Fibroblast of lung (primary cell): ENCODE measurements at regions not wholly inside any gene's neighbourhood (a gene's known extent, or its start where the extent isn't known, plus 50 kb on each side); places are given as distances from the start of the nearest gene placed in this dataset.

Experiments
- DNase-seq, 2 donors: peaks; one replicate each; pipeline versions ENCODE4 v3.0.0 to v3.0.0-alpha.2; 2010; ENCODE audit warnings: low read depth in 2 of 2
- H2AFZ ChIP-seq: 2 replicates; pipeline ENCODE4 v1.5.1; 2012; ENCODE audit warnings: low read length, control low read depth, inconsistent platforms
- H3K27ac ChIP-seq: 2 replicates; pipeline ENCODE4 v1.5.1; 2011; ENCODE audit warnings: low read length, control low read depth; ENCODE audit not compliant: insufficient read depth
- H3K27me3 ChIP-seq: 2 replicates; pipeline ENCODE4 v1.5.1; 2011; ENCODE audit warnings: mild to moderate bottlenecking, low read length; ENCODE audit not compliant: control insufficient read depth, insufficient read depth
- H3K36me3 ChIP-seq: 2 replicates; pipeline ENCODE4 v1.5.1; 2011; ENCODE audit warnings: low read length; ENCODE audit not compliant: control insufficient read depth, insufficient read depth
- H3K4me1 ChIP-seq: 2 replicates; pipeline ENCODE4 v1.5.1; 2011; ENCODE audit warnings: low read length; ENCODE audit not compliant: control insufficient read depth, insufficient read depth; ENCODE audit errors: extremely low read depth
- H3K4me2 ChIP-seq: 2 replicates; pipeline ENCODE4 v1.5.1; 2011; ENCODE audit warnings: low read length, control low read depth; ENCODE audit not compliant: insufficient read depth; ENCODE audit errors: extremely low read depth
- H3K4me3 ChIP-seq, 4 experiments: fragments of 200-600 bp in 1 of 4; sonication (generic) in 1 of 4; replicated peaks in 1 of 4; 2 replicates each; pipeline ENCODE4 v1.5.1; 2011 to 2016; ENCODE audit warnings: low read length in 4 of 4, low read depth in 3 of 4, mild to moderate bottlenecking in 3 of 4, control low read depth in 2 of 4, inconsistent platforms in 1 of 4, mixed read lengths in 1 of 4; ENCODE audit not compliant: insufficient read depth in 1 of 4; ENCODE audit errors: control extremely low read depth in 1 of 4
- H3K79me2 ChIP-seq: 2 replicates; pipeline ENCODE4 v1.5.1; 2012; ENCODE audit warnings: mild to moderate bottlenecking, low read length, inconsistent platforms; ENCODE audit not compliant: control insufficient read depth, insufficient read depth
- H3K9ac ChIP-seq: 2 replicates; pipeline ENCODE4 v1.5.1; 2011; ENCODE audit warnings: mild to moderate bottlenecking, low read length, control low read depth; ENCODE audit not compliant: insufficient read depth
- H3K9me3 ChIP-seq: 2 replicates; pipeline ENCODE4 v1.5.1; 2012; ENCODE audit warnings: low read depth, low read length; ENCODE audit not compliant: control insufficient read depth, insufficient read depth
- H4K20me1 ChIP-seq: 2 replicates; pipeline ENCODE4 v1.5.1; 2011; ENCODE audit warnings: low read length; ENCODE audit not compliant: control insufficient read depth, insufficient read depth; ENCODE audit errors: extremely low read depth
- EZH2 ChIP-seq: IDR thresholded peaks from 2 replicates; pipeline ENCODE4 v1.5.1; 2012; ENCODE audit warnings: low read length, control low read depth, mild to moderate bottlenecking; ENCODE audit errors: missing control alignments
- TF ChIP-seq, protein P1 (sequence below), 2 donors: IDR thresholded peaks in 1 of 2; conservative IDR thresholded peaks in 1 of 2; 1 replicate in 1 of 2; 2 replicates in 1 of 2; pipeline ENCODE4 v1.5.1; 2011 to 2012; ENCODE audit warnings: low read length in 2 of 2, control low read depth in 1 of 2, inconsistent platforms in 1 of 2, low read depth in 1 of 2, mild to moderate bottlenecking in 1 of 2

DNA sequence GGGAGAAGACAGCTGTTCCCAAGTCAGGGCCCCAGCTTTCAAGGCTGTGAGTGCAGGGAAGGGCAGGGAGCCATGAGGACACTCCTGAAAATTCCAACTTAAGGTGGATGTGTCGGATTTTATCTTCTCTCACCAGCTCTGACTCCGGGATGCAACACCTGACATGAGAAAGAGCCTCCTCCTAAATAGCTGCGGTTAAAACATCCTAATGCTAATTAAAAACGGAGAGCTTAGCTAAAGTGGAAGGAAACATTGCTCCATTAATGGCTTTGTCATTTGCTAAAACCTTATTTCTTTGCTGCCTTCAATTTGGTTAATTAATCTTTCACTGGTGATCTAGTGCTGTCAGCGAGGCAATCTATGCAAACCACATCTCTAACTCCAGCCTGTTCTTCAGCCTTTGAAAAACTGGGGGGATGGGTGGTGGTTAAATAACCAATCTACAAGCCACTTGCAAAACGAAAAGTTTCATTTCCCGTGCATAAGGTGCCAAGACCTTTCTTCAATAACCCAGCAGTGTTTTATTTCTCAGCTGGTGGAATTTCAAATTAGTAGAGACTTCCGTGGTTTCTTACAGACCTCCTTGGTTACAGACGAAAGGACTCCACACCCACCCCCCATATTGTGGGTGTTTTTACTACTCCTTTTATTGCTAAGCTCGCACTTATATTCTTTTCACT, 379.6 kb downstream of the MLLT3 start:
- Histone ChIP-seq H3K27ac (no peak overlapping the region), H3K4me2 (no peak overlapping the region), H3K27me3 (peaks cover 4% of the 10 kb centered on the region), H4K20me1 (no peaks in the 10 kb centered on the region), H3K4me3 (no peak overlapping the region), H3K9me3 (no peaks in the 10 kb centered on the region), H3K4me1 (no peaks in the 10 kb centered on the region), H3K79me2 (no peaks in the 10 kb centered on the region), H3K36me3 (no peaks in the 10 kb centered on the region), H2AFZ (no peak overlapping the region), H3K9ac (no peak overlapping the region)
- TF ChIP-seq, protein P1, sequence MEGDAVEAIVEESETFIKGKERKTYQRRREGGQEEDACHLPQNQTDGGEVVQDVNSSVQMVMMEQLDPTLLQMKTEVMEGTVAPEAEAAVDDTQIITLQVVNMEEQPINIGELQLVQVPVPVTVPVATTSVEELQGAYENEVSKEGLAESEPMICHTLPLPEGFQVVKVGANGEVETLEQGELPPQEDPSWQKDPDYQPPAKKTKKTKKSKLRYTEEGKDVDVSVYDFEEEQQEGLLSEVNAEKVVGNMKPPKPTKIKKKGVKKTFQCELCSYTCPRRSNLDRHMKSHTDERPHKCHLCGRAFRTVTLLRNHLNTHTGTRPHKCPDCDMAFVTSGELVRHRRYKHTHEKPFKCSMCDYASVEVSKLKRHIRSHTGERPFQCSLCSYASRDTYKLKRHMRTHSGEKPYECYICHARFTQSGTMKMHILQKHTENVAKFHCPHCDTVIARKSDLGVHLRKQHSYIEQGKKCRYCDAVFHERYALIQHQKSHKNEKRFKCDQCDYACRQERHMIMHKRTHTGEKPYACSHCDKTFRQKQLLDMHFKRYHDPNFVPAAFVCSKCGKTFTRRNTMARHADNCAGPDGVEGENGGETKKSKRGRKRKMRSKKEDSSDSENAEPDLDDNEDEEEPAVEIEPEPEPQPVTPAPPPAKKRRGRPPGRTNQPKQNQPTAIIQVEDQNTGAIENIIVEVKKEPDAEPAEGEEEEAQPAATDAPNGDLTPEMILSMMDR (conservative IDR thresholded peaks at IDR 0.05 in 1 of 2, IDR thresholded peaks at IDR 0.05 in 1 of 2; ENCODE audit: low read depth in 1 of 2, low read length in 2 of 2), result no peak
- no peak for TF ChIP-seq EZH2
- no peak for DNase-seq

DNA sequence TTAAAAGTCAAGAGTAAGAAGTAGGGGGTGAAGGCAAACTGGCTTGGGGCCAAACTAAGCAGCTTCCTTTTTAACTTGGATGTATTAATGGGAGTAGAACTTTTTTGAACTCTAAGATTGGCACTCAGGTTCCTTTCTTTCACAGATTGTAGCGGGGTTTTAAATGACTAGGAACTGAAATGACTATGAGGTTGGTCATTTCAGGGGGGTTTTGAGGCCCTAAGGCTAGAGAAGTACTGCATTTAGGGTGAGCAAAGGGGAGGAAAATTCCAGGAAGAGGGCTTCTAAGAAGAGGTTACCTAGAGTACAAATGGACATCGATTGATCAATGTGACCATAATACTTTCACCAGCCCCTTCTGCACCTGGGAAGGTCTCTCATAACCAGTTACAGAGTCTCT, 381.8 kb downstream of the MLLT3 start:
- Histone ChIP-seq H3K27me3 (peaks cover 4% of the 10 kb centered on the region), H3K9ac (no peak overlapping the region), H3K36me3 (no peaks in the 10 kb centered on the region), H3K4me3 (no peak overlapping the region), H4K20me1 (no peaks in the 10 kb centered on the region), H3K4me2 (no peak overlapping the region), H3K4me1 (no peaks in the 10 kb centered on the region), H2AFZ (no peak overlapping the region), H3K79me2 (no peaks in the 10 kb centered on the region), H3K27ac (no peak overlapping the region), H3K9me3 (no peaks in the 10 kb centered on the region)
- TF ChIP-seq EZH2, result no peak
- TF ChIP-seq, protein P1 (conservative IDR thresholded peaks at IDR 0.05 in 1 of 2, IDR thresholded peaks at IDR 0.05 in 1 of 2; ENCODE audit: low read depth in 1 of 2, low read length in 2 of 2), result no peak
- DNase-seq, result no peak

DNA sequence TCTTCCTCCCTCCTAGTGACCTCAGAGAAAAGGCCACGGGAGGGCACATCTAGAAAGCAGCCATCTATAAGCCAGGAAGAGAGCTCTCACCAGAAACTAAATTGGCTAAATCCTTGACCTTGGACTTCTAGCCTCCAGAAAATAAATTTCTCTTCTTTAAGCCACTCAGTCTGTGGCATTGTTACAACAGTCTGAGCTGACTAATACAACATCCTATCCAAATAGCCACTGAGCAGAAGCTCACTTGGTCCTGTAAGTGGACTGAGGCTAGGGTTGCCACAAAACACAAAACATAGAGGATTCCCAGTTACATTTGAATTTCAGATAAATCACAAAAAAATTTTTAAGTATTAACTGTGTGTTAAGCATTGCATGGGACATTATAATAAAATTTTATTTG, 383.4 kb downstream of the MLLT3 start:
- TF ChIP-seq, protein P1 (conservative IDR thresholded peaks at IDR 0.05 in 1 of 2, IDR thresholded peaks at IDR 0.05 in 1 of 2; ENCODE audit: low read depth in 1 of 2, low read length in 2 of 2), result no peak
- TF ChIP-seq EZH2, result no peak
- no peaks in the 10 kb centered on the region for H3K79me2 ChIP-seq
- no peak overlapping the region for H2AFZ ChIP-seq
- H3K4me1 ChIP-seq, result no peaks in the 10 kb centered on the region
- no peak overlapping the region for H3K4me2 ChIP-seq
- peak in 1 of 2 donors; percentile 23 for DNase-seq
- no peaks in the 10 kb centered on the region for H3K36me3 ChIP-seq
- no peak overlapping the region for H3K27ac ChIP-seq
- H4K20me1 ChIP-seq, result no peaks in the 10 kb centered on the region
- no peak overlapping the region for H3K4me3 ChIP-seq
- peaks cover 4% of the 10 kb centered on the region for H3K27me3 ChIP-seq
- no peaks in the 10 kb centered on the region for H3K9me3 ChIP-seq
- H3K9ac ChIP-seq, result no peak overlapping the region
